IPS-15b (cell line): ENCODE measurements at regions not wholly inside any gene's neighbourhood (a gene's known extent, or its start where the extent isn't known, plus 50 kb on each side); places are given as distances from the start of the nearest gene placed in this dataset.

Source experiments
- H3K27me3 ChIP-seq: one replicate; pipeline ENCODE4 v1.6.1; 2013; ENCODE audit warnings: low read length; ENCODE audit not compliant: control insufficient read depth, insufficient read depth
- H3K36me3 ChIP-seq: one replicate; pipeline ENCODE4 v1.6.1; 2013; ENCODE audit warnings: low read length; ENCODE audit not compliant: control insufficient read depth, insufficient read depth
- H3K4me1 ChIP-seq: one replicate; pipeline ENCODE4 v1.6.1; 2013; ENCODE audit warnings: mild to moderate bottlenecking, low read length; ENCODE audit not compliant: control insufficient read depth, insufficient read depth
- H3K4me3 ChIP-seq: one replicate; pipeline ENCODE4 v1.5.1; 2013; ENCODE audit warnings: low read depth, low read length
- H3K9ac ChIP-seq: one replicate; pipeline ENCODE4 v1.6.1; 2013; ENCODE audit warnings: low read depth, mild to moderate bottlenecking, low read length
- H3K9me3 ChIP-seq: one replicate; pipeline ENCODE4 v1.6.1; 2013; ENCODE audit warnings: mild to moderate bottlenecking, low read length; ENCODE audit not compliant: control insufficient read depth, insufficient read depth

DNA sequence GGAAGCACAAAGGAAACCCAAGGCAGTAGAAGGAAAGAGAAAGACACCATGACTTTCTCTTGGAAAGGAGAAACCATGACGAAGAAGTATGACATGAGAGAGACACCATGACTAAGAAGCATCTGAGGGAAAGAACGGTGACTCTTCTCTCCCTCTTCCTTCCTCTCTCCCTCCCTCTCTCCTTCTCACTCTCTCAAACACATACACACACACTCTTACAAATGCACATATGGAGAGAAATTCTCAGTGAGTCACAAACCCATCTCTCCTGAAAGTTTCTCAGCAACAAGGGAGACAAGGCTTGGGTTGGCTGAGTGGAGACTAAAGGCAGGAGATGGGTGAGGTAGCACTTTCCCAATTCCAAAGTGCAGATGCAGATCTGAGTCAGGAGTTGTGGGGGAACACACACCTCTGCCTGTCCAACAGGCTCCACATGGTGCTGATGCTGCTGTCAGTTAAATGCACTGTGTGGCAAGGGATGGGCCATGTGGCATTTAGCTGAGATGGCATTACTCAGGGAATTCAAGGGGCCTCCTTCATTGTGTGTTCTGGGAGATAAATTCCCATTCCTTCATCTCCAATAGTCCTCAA, 336.7 kb upstream of the C16orf82 start:
- H3K9ac ChIP-seq, result no peak overlapping the region
- peaks cover 2% of the 10 kb centered on the region for H3K27me3 ChIP-seq
- no peak overlapping the region for H3K4me3 ChIP-seq
- H3K36me3 ChIP-seq, result no peaks in the 10 kb centered on the region
- H3K9me3 ChIP-seq, result no peaks in the 10 kb centered on the region
- no peaks in the 10 kb centered on the region for H3K4me1 ChIP-seq

DNA sequence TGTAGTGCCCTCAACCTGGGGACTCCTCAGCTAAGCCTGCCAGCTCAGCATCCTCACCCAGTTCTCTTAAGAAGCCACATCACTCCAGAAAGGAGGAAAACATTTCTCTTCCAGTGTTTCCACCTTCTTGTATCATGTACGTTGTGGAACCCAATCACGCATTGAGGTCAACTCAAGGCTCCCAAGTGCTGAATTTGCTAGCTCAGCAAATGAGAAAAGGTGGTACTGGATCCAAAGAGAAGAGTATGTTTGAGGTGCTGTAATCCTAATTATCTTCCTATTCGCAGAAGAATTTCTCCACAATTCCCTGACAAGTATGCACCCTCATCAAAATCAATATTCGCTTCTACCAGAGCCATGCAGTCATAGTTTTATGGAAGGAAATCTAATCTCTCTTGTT, 335.0 kb upstream of the C16orf82 start:
- H3K27me3 ChIP-seq, result peaks cover 2% of the 10 kb centered on the region
- no peaks in the 10 kb centered on the region for H3K4me1 ChIP-seq
- no peaks in the 10 kb centered on the region for H3K36me3 ChIP-seq
- H3K4me3 ChIP-seq, result no peak overlapping the region
- H3K9ac ChIP-seq, result no peak overlapping the region
- H3K9me3 ChIP-seq, result no peaks in the 10 kb centered on the region

DNA sequence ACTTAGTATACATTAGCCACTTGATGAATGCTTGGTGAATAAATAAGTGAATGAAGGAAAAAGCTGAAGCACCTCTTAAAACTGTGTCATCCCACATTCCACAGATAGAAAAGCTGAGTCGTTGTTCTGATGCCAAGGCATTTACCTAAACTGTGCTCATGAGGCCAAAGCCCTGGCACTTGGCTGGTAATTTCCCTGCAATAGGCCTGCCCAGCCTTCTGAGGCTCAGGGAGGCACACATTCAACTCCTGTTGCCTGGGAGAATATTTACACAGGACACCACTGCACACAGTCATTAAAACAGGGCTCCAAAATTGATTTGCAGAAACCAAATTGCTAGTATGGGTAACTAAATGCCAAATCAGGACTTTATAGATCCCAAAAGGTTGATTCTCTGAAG, 333.0 kb upstream of the C16orf82 start:
- Histone ChIP-seq H3K4me3 (no peak overlapping the region), H3K4me1 (no peaks in the 10 kb centered on the region), H3K36me3 (no peaks in the 10 kb centered on the region), H3K9me3 (no peaks in the 10 kb centered on the region), H3K27me3 (peaks cover 2% of the 10 kb centered on the region), H3K9ac (no peak overlapping the region)

DNA sequence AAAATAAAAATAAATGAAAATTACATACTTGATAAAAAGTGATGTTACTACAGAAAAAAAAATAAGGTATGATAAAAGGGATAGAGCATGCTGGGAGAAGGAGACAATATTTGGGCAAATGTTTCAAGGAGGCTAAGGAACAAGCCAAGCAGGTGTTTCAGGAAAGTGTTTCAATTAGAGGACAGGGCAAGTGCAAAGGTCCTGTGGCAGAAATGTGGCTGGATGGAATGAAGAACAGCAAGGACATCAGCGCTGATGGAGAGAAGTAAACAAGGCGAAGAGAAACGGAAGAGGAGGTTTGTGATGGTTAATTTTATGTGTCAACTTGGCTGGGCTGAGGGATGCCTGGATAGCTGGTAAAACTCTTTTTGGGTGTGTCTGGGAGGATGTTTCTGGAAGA, 331.2 kb upstream of the C16orf82 start:
- Histone ChIP-seq H3K9me3 (no peaks in the 10 kb centered on the region), H3K9ac (no peak overlapping the region), H3K27me3 (peaks cover 1% of the 10 kb centered on the region)

DNA sequence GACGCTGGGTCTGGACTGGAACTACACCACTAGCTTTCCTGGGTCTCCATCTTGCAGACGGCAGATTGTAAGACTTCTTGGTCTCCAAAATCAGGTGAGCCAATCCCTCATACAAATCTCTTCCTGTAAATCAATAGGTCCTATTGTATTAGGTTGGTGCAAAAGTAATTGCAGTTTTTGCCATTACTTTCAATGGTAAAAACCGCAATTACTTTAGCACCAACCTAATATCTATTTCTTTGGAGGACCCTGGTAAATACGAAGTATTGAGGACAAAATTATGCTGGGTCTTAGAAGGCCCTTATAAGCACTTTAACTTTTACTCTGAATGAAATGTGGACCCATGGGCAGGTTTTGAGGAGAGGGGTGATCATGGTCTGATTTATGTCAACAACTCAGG, 330.6 kb upstream of the C16orf82 start:
- H3K9me3 ChIP-seq, result no peaks in the 10 kb centered on the region
- peaks cover 2% of the 10 kb centered on the region for H3K27me3 ChIP-seq
- H3K36me3 ChIP-seq, result no peaks in the 10 kb centered on the region
- H3K9ac ChIP-seq, result no peak overlapping the region
- H3K4me1 ChIP-seq, result no peaks in the 10 kb centered on the region
- no peak overlapping the region for H3K4me3 ChIP-seq

More for the DNA sequence above, 331.2 kb upstream of the C16orf82 start:
- H3K36me3 ChIP-seq, result no peaks in the 10 kb centered on the region
- no peak overlapping the region for H3K4me3 ChIP-seq
- H3K4me1 ChIP-seq, result no peaks in the 10 kb centered on the region

DNA sequence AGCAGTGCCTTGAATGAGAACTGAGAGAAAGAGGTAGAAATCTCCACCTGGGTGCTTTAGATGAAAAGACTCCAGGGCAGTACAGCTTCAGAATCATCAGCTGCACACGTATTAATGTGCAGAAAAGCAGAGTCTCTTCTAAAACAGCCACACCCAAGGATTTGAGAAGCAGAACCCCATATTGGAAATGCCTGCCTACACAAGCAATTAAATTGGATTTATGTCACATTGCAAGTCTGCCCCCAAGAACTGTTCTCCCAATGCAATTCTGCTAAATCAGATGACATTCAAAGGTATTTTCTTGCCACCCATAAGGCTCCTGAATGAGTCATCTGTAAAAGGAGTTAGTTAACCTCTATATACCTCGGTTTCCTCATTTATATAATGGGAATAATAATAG, 326.0 kb upstream of the C16orf82 start:
- H3K4me1 ChIP-seq, result no peaks in the 10 kb centered on the region
- H3K4me3 ChIP-seq, result no peak overlapping the region
- no peaks in the 10 kb centered on the region for H3K36me3 ChIP-seq
- H3K9me3 ChIP-seq, result no peaks in the 10 kb centered on the region
- H3K9ac ChIP-seq, result no peak overlapping the region
- H3K27me3 ChIP-seq, result peaks cover 17% of the 10 kb centered on the region

DNA sequence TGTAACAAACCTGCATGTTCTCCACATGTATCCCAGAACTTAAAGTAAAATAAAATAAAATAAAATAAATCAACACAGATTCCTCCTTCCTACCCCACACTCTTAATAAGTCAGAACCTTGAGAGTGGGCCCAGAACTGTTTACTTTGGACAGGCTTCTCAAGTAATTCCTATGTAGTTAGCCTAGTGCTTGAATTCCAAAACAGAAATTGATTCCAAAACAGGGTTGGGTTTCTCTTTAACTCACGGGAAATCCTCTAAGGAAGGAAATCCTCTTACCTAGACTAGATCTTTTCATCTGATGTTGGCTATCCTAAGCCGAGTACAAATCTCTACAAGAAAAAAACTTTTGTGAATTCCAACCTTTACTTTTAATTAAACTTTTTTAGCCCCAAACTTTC, 324.7 kb upstream of the C16orf82 start:
- no peaks in the 10 kb centered on the region for H3K4me1 ChIP-seq
- no peaks in the 10 kb centered on the region for H3K9me3 ChIP-seq
- peaks cover 27% of the 10 kb centered on the region for H3K27me3 ChIP-seq
- H3K9ac ChIP-seq, result no peak overlapping the region
- H3K36me3 ChIP-seq, result no peaks in the 10 kb centered on the region
- no peak overlapping the region for H3K4me3 ChIP-seq

DNA sequence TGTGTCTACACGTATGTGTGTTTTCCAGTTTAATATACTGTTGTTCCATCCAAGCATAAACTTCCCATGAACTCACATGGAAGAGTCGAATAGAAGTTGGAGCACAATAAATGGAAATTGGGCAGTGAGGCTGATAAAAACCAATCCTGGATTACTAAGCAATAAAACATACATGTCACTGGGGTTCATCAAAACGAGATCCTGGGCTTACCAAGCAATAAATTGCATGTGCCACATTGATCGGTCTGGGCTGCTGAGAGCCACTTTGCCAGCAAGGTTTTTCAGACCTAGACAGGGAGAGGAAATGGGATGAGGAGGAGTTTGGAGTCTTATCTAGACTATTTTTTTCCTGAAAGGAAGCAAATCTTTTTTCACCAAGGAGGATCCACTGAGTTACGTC, 322.3 kb upstream of the C16orf82 start:
- Histone ChIP-seq H3K27me3 (peaks cover 49% of the 10 kb centered on the region), H3K4me3 (no peak overlapping the region), H3K36me3 (no peaks in the 10 kb centered on the region), H3K9ac (no peak overlapping the region), H3K4me1 (no peaks in the 10 kb centered on the region), H3K9me3 (no peaks in the 10 kb centered on the region)

DNA sequence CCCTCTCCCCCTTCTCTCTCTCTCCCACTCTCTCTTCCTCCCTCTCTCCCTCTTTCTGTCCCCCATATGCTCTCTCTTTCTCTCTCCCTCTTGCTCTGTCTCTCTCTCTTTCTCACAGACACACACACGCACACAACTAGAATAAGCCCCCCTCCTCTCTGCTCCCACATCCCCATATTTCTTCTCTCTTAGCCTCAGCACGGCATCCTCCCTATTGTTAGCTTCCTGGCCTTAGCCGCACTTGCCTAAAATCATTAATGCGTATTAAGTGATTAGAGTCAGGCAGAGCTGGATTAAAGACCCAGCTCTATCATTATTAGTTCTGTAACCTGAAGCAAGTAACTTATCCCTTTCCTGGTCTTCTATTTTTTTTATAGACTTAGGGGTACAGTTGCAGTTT, 319.0 kb upstream of the C16orf82 start:
- Histone ChIP-seq H3K4me3 (no peak overlapping the region), H3K4me1 (no peaks in the 10 kb centered on the region), H3K9ac (no peak overlapping the region), H3K27me3 (peaks cover 76% of the 10 kb centered on the region), H3K36me3 (no peaks in the 10 kb centered on the region), H3K9me3 (no peaks in the 10 kb centered on the region)

DNA sequence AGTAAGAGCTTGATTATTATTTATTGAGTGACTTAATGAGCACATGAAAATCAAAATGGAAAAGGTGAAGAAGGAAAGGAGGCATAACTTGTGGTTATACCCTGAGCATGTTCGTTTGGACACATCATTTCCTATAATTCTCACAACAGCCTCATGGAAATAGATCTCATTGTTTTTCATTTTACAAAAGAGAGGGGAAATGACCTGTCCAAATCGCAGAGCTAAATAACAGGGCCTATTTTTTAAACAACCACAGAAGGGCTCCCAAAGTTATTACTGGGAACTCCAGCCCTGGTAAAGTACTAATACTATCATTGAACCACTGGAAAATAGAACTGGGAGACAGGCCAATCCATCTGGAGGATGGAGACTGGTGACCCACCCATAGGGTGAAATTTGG, 317.7 kb upstream of the C16orf82 start:
- Histone ChIP-seq H3K36me3 (no peaks in the 10 kb centered on the region), H3K4me3 (no peak overlapping the region), H3K27me3 (peaks cover 85% of the 10 kb centered on the region), H3K9me3 (no peaks in the 10 kb centered on the region), H3K9ac (no peak overlapping the region), H3K4me1 (no peaks in the 10 kb centered on the region)

DNA sequence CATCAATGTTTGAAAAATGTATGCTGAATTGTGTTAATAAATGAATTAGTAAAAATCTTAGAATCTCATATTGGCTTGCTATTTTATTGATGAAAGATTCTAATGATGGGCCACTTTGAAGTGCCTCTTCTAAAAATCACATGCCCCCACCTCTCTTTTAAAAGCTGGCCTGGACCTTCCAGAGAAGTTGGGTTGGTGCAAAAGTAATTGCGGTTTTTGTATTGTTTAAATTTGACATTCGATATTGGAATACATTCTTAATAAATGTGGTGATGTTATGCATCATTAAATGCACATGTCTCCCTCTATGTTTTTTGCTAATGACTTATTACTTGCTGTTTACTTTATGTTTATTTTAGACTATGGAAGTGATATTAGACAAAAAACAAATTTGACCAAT, 314.6 kb upstream of the C16orf82 start:
- Histone ChIP-seq H3K4me3 (no peak overlapping the region), H3K27me3 (peaks cover 76% of the 10 kb centered on the region), H3K4me1 (no peaks in the 10 kb centered on the region), H3K9me3 (no peaks in the 10 kb centered on the region), H3K36me3 (no peaks in the 10 kb centered on the region), H3K9ac (no peak overlapping the region)

DNA sequence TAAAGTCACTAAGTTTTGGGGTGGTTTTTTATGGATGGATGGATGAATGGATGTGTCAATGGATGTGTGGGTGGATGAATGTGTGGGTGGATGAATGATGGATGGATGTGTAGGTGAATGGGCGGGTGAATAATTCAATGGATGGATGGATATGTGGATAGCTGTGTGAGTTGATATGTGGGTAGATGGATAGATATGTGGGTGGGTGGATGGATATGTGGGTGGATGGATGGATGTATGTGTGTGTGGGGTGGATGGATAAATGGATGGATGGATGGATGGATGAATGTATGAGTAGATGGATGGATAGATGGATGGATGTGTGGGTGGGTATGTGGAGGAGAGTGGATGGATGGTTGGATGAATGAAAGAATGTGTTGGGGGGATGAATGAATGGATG, 310.1 kb upstream of the C16orf82 start:
- Histone ChIP-seq H3K27me3 (peaks cover 37% of the 10 kb centered on the region), H3K4me1 (no peaks in the 10 kb centered on the region), H3K4me3 (no peak overlapping the region)

More for the DNA sequence above, 310.1 kb upstream of the C16orf82 start:
- H3K9me3 ChIP-seq, result no peaks in the 10 kb centered on the region
- no peak overlapping the region for H3K9ac ChIP-seq
- H3K36me3 ChIP-seq, result no peaks in the 10 kb centered on the region
